ENCODE measurements at regions not wholly inside any gene's neighbourhood (a gene's known extent, or its start where the extent isn't known, plus 50 kb on each side); places are given as distances from the start of the nearest gene placed in this dataset.

GRCh38 chr21:24223624-24224023, 1383.7 kb downstream of the MRPL39 start:
- no peak for TF ChIP-seq POLR2A (IDR thresholded peaks at IDR 0.05)
- TF ChIP-seq, protein P1, sequence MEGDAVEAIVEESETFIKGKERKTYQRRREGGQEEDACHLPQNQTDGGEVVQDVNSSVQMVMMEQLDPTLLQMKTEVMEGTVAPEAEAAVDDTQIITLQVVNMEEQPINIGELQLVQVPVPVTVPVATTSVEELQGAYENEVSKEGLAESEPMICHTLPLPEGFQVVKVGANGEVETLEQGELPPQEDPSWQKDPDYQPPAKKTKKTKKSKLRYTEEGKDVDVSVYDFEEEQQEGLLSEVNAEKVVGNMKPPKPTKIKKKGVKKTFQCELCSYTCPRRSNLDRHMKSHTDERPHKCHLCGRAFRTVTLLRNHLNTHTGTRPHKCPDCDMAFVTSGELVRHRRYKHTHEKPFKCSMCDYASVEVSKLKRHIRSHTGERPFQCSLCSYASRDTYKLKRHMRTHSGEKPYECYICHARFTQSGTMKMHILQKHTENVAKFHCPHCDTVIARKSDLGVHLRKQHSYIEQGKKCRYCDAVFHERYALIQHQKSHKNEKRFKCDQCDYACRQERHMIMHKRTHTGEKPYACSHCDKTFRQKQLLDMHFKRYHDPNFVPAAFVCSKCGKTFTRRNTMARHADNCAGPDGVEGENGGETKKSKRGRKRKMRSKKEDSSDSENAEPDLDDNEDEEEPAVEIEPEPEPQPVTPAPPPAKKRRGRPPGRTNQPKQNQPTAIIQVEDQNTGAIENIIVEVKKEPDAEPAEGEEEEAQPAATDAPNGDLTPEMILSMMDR (IDR thresholded peaks at IDR 0.05) = no peak

Data from body of pancreas (tissue), 4 donors.